B cell (primary cell): ENCODE measurements at regions not wholly inside any gene's neighbourhood (a gene's known extent, or its start where the extent isn't known, plus 50 kb on each side); places are given as distances from the start of the nearest gene placed in this dataset.

Experiments
- ATAC-seq: fragments of 200-7000 bp; cut with Tn5 transposase; one replicate; pipeline ENCODE4 v1.10.0; 2021; ENCODE audit warnings: low read depth, mild to moderate bottlenecking, moderate number of reproducible peaks, moderate library complexity
- CTCF ChIA-PET: fragments of 350-600 bp; sonication (Branson Sonifier 250); formaldehyde crosslinking; loops from one replicate; lab custom pipeline; 2021; ENCODE audit warnings: antibody characterized with exemption, inconsistent platforms; lab: Charles Lee
- POLR2A ChIA-PET: fragments of 350-600 bp; sonication (Branson Sonifier 250); formaldehyde crosslinking; loops from one replicate; lab custom pipeline; 2021; ENCODE audit warnings: antibody characterized with exemption; lab: Charles Lee
- DNase-seq: peaks from one replicate; pipeline ENCODE4 v3.0.0; 2013
- H2AFZ ChIP-seq: 2 replicates; pipeline ENCODE4 v1.6.1; 2012; ENCODE audit warnings: mild to moderate bottlenecking, low read depth, low read length; ENCODE audit not compliant: insufficient read depth, poor library complexity, severe bottlenecking
- H3K27ac ChIP-seq, 2 donors: 1 replicate in 1 of 2; 2 replicates in 1 of 2; pipeline ENCODE4 v1.5.1; 2012 to 2013; ENCODE audit warnings: low read length in 2 of 2, mild to moderate bottlenecking in 2 of 2, moderate library complexity in 1 of 2
- H3K27me3 ChIP-seq, 4 experiments: fragments of 200-600 bp in 1 of 4; sonication (generic) in 1 of 4; replicated peaks in 1 of 4; 1 replicate in 2 of 4; 2 replicates in 2 of 4; pipeline versions ENCODE4 v1.6.1 to v1.7.0; 2013 to 2016; ENCODE audit warnings: low read length in 3 of 4, mild to moderate bottlenecking in 2 of 4, mixed read lengths in 1 of 4, moderate library complexity in 1 of 4; ENCODE audit not compliant: insufficient read depth in 4 of 4, control insufficient read depth in 3 of 4; ENCODE audit errors: control extremely low read depth in 1 of 4
- H3K36me3 ChIP-seq, 2 experiments: replicated peaks in 1 of 2; 1 replicate in 1 of 2; 2 replicates in 1 of 2; pipeline versions ENCODE4 v1.6.1 to v1.7.1; 2013; ENCODE audit warnings: low read length in 1 of 2; ENCODE audit not compliant: insufficient read depth in 2 of 2, control insufficient read depth in 1 of 2; ENCODE audit errors: control extremely low read depth in 1 of 2, extremely low read depth in 1 of 2
- H3K4me1 ChIP-seq, 2 donors: fragments of 200-600 bp in 1 of 2; sonication (generic) in 1 of 2; 1 replicate in 1 of 2; 2 replicates in 1 of 2; pipeline versions ENCODE4 v1.5.1 to v1.6.1; 2013 to 2017; ENCODE audit warnings: low read length in 2 of 2; ENCODE audit not compliant: control insufficient read depth in 2 of 2, insufficient read depth in 2 of 2
- H3K4me2 ChIP-seq: replicated peaks from 2 replicates; pipeline ENCODE3; 2012; ENCODE audit warnings: mild to moderate bottlenecking, low read depth, low read length; ENCODE audit not compliant: poor library complexity, severe bottlenecking
- H3K4me3 ChIP-seq, 5 experiments: fragments of 200-600 bp in 1 of 5; sonication (generic) in 1 of 5; 1 replicate in 3 of 5; 2 replicates in 2 of 5; pipeline versions ENCODE4 v1.5.1 to v1.7.0; 2011 to 2016; ENCODE audit warnings: low read length in 4 of 5, mild to moderate bottlenecking in 4 of 5, low read depth in 2 of 5, control low read depth in 1 of 5, moderate library complexity in 1 of 5; ENCODE audit not compliant: insufficient read depth in 1 of 5; ENCODE audit errors: control extremely low read depth in 1 of 5, extremely low read depth in 1 of 5
- H3K79me2 ChIP-seq: fragments of 200-600 bp; sonication (generic); one replicate; pipeline ENCODE4 v1.6.0; 2016; ENCODE audit warnings: low read length; ENCODE audit not compliant: control insufficient read depth, insufficient read depth
- H3K9ac ChIP-seq: fragments of 200-600 bp; sonication (generic); 2 replicates; pipeline ENCODE4 v1.6.1; 2017; ENCODE audit warnings: mild to moderate bottlenecking, low read length, moderate library complexity
- H3K9me3 ChIP-seq, 3 donors: one replicate each; pipeline versions ENCODE4 v1.6.1 to v1.7.1; 2013; ENCODE audit warnings: low read length in 2 of 3; ENCODE audit not compliant: control insufficient read depth in 2 of 3, insufficient read depth in 1 of 3; ENCODE audit errors: control extremely low read depth in 1 of 3
- H4K20me1 ChIP-seq: 2 replicates; pipeline ENCODE4 v1.6.0; 2012; ENCODE audit warnings: mild to moderate bottlenecking, low read length; ENCODE audit not compliant: insufficient read depth, control insufficient read depth, poor library complexity, severe bottlenecking
- H3K27ac Mint-ChIP-seq: one replicate; pipeline ENCODE4 v1.8.0; 2021; ENCODE audit warnings: mixed read lengths
- H3K27me3 Mint-ChIP-seq: one replicate; pipeline ENCODE4 v1.8.0; 2021; ENCODE audit warnings: mixed read lengths
- H3K4me1 Mint-ChIP-seq: one replicate; pipeline ENCODE4 v1.8.0; 2021; ENCODE audit warnings: mixed read lengths
- H3K4me3 Mint-ChIP-seq: one replicate; pipeline ENCODE4 v1.8.0; 2021; ENCODE audit warnings: mixed read lengths
- H3K9me3 Mint-ChIP-seq: one replicate; pipeline ENCODE4 v1.8.0; 2022; ENCODE audit warnings: mixed read lengths; ENCODE audit not compliant: insufficient read depth
- CTCF ChIP-seq: fragments of 200-600 bp; IDR thresholded peaks from one replicate; pipeline ENCODE4 v1.8.0; 2022; ENCODE audit warnings: antibody characterized with exemption, mild to moderate bottlenecking
- EZH2 ChIP-seq: IDR thresholded peaks from 2 replicates; pipeline ENCODE4 v1.6.1; 2012; ENCODE audit warnings: borderline replicate concordance, low read depth, mild to moderate bottlenecking, moderate library complexity, low read length; ENCODE audit not compliant: insufficient read depth, poor library complexity, severe bottlenecking
- WGBS: methylation state at CpG from one replicate; pipeline ENCODE4 v1.1.5; 2013; ENCODE audit warnings: missing lambda C conversion rate; ENCODE audit not compliant: insufficient coverage; 5-methylcytosine and 5-hydroxymethylcytosine counted together
- intact Hi-C: fragments of 100-400 bp; cut with micrococcal nuclease; formaldehyde crosslinking; loops from one replicate; pipeline ENCODE4 v1.10.0; 2022

- ATAC-seq, result no peak
- Histone ChIP-seq H3K4me1 (peaks cover 0 to 3% of the 10 kb centered on the region in 2 donors), H3K27ac (no peak overlapping the region), H3K79me2 (no peaks in the 10 kb centered on the region), H3K9me3 (no peaks in the 10 kb centered on the region), H3K9ac (no peak overlapping the region), H3K36me3 (no peaks in the 10 kb centered on the region), H2AFZ (no peak overlapping the region), H4K20me1 (no peaks in the 10 kb centered on the region), H3K4me2 (no peak overlapping the region), H3K4me3 (no peak overlapping the region), H3K27me3 (peaks cover 0 to 3% (median 0%) of the 10 kb centered on the region in 4 experiments)
- WGBS, result no CpG with 5 or more reads among the region's 1 CpG
- Mint-ChIP-seq H3K4me1 (peaks cover 7% of the 10 kb centered on the region), H3K4me3 (no peak overlapping the region), H3K27me3 (no peaks in the 10 kb centered on the region), H3K9me3 (no peaks in the 10 kb centered on the region), H3K27ac (no peak overlapping the region)
- intact Hi-C loops, result no loop called here
- ChIA-PET CTCF (no interaction called here), POLR2A (no interaction called here)
- TF ChIP-seq CTCF, result no peak
- no peak for TF ChIP-seq EZH2
- DNase-seq, result no peak
These were observed 86.8 kb downstream of the PPP1R2C start for GRCh38 chrX:42691196-42691595.

DNA sequence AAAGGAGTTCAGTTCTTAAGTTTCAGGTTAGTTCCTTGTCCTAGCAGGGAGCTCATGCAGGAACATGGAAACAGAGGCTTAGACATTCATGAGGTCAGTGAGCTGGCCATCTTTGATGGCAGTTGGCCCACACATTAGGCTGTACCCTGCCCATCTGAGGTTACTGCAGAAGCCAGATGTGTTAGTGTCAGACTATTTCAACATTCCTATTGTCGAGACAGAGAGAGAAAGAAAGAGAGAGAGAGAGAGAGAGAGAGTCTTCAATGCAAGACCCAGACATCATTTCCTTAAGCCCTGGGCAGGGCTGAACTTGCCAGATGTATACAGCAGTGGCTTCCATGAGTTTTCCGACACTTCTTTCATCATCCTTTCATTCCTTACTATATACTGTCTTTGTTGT is 91.3 kb downstream of the PPP1R2C start:
- ChIA-PET POLR2A (no interaction called here), CTCF (no interaction called here)
- Histone ChIP-seq H3K9me3 (no peaks in the 10 kb centered on the region), H3K27me3 (peaks cover 0 to 3% (median 0%) of the 10 kb centered on the region in 4 experiments), H3K36me3 (no peaks in the 10 kb centered on the region), H4K20me1 (no peaks in the 10 kb centered on the region), H3K9ac (no peak overlapping the region), H3K4me3 (no peak overlapping the region), H3K4me1 (no peaks in the 10 kb centered on the region), H3K79me2 (no peaks in the 10 kb centered on the region), H2AFZ (no peak overlapping the region), H3K4me2 (no peak overlapping the region), H3K27ac (no peak overlapping the region)
- no peak overlapping the region for H3K27ac Mint-ChIP-seq
- intact Hi-C loops, result no loop called here
- H3K9me3 Mint-ChIP-seq, result no peaks in the 10 kb centered on the region
- ATAC-seq (no peak), DNase-seq (no peak)
- peaks cover 5% of the 10 kb centered on the region for H3K4me1 Mint-ChIP-seq
- H3K27me3 Mint-ChIP-seq, result no peaks in the 10 kb centered on the region
- H3K4me3 Mint-ChIP-seq, result no peak overlapping the region
- WGBS, result 100% methylated on average over 1 of the region's 2 CpGs
- no peak for TF ChIP-seq CTCF
- TF ChIP-seq EZH2, result no peak
